T-cell (primary cell): ENCODE measurements at regions not wholly inside any gene's neighbourhood (a gene's known extent, or its start where the extent isn't known, plus 50 kb on each side); places are given as distances from the start of the nearest gene placed in this dataset.

ENCODE experiments used
- ATAC-seq, 4 experiments: fragments of 200-7000 bp in 3 of 4; fragments of 150-1000 bp in 1 of 4; cut with Tn5 transposase; replicated peaks in 1 of 4; 1 replicate in 3 of 4; 2 replicates in 1 of 4; pipeline ENCODE4 v1.10.0; 2021; ENCODE audit warnings: moderate library complexity in 3 of 4, mild to moderate bottlenecking in 2 of 4, moderate number of reproducible peaks in 1 of 4
- CTCF ChIA-PET, 2 donors: fragments of 300-600 bp; sonication (Branson Sonifier 250); formaldehyde crosslinking; loops; one replicate each; lab custom pipeline; 2022; ENCODE audit warnings: antibody characterized with exemption in 2 of 2; lab: Charles Lee
- POLR2A ChIA-PET, 2 donors: fragments of 300-600 bp; sonication (Branson Sonifier 250); formaldehyde crosslinking; loops; one replicate each; lab custom pipeline; 2022; ENCODE audit warnings: antibody characterized with exemption in 2 of 2; lab: Charles Lee
- DNase-seq, 35 experiments: peaks; one replicate each; pipeline versions ENCODE4 v3.0.0 to v3.0.0-alpha.2; 2013 to 2023
- H3K27ac ChIP-seq: one replicate; pipeline ENCODE4 v1.5.1; 2013; ENCODE audit warnings: low read length
- H3K27me3 ChIP-seq, 2 experiments: replicated peaks in 1 of 2; 1 replicate in 1 of 2; 2 replicates in 1 of 2; pipeline versions ENCODE4 v1.6.1 to v1.7.0; 2013; ENCODE audit warnings: low read length in 1 of 2, mixed read lengths in 1 of 2; ENCODE audit not compliant: control insufficient read depth in 2 of 2, insufficient read depth in 2 of 2; ENCODE audit errors: extremely low read depth in 1 of 2
- H3K36me3 ChIP-seq, 2 donors: 1 replicate in 1 of 2; 2 replicates in 1 of 2; pipeline versions ENCODE4 v1.6.1 to v1.7.0; 2013; ENCODE audit warnings: low read length in 1 of 2; ENCODE audit not compliant: control insufficient read depth in 2 of 2, insufficient read depth in 1 of 2; ENCODE audit errors: extremely low read depth in 1 of 2
- H3K4me1 ChIP-seq, 2 experiments: 1 replicate in 1 of 2; 2 replicates in 1 of 2; pipeline versions ENCODE4 v1.6.1 to v1.7.0; 2013; ENCODE audit warnings: low read length in 2 of 2, mixed read lengths in 1 of 2; ENCODE audit not compliant: insufficient read depth in 2 of 2, control insufficient read depth in 1 of 2; ENCODE audit errors: extremely low read depth in 1 of 2
- H3K4me3 ChIP-seq, 2 donors: 1 replicate in 1 of 2; 2 replicates in 1 of 2; pipeline versions ENCODE4 v1.5.1 to v1.7.0; 2013; ENCODE audit warnings: mild to moderate bottlenecking in 2 of 2, low read length in 1 of 2, moderate library complexity in 1 of 2; ENCODE audit not compliant: control insufficient read depth in 1 of 2; ENCODE audit errors: extremely low read depth in 1 of 2
- H3K9me3 ChIP-seq: 2 replicates; pipeline ENCODE4 v1.7.0; 2013
- H3K27ac Mint-ChIP-seq, 2 donors: one replicate each; pipeline ENCODE4 v1.8.0; 2020 to 2021; ENCODE audit warnings: mild to moderate bottlenecking in 2 of 2, mixed read lengths in 2 of 2
- H3K27me3 Mint-ChIP-seq, 2 donors: one replicate each; pipeline ENCODE4 v1.8.0; 2021 to 2022; ENCODE audit warnings: mixed read lengths in 2 of 2
- H3K36me3 Mint-ChIP-seq: one replicate; pipeline ENCODE4 v1.8.0; 2021; ENCODE audit warnings: mixed read lengths
- H3K4me1 Mint-ChIP-seq, 3 donors: one replicate each; pipeline ENCODE4 v1.8.0; 2020 to 2022; ENCODE audit warnings: mixed read lengths in 3 of 3, mild to moderate bottlenecking in 1 of 3
- H3K4me3 Mint-ChIP-seq, 3 donors: one replicate each; pipeline ENCODE4 v1.8.0; 2020 to 2022; ENCODE audit warnings: mild to moderate bottlenecking in 3 of 3, mixed read lengths in 3 of 3, moderate library complexity in 3 of 3
- H3K9me3 Mint-ChIP-seq, 3 donors: one replicate each; pipeline ENCODE4 v1.8.0; 2020 to 2022; ENCODE audit warnings: mixed read lengths in 3 of 3
- WGBS: methylation state at CpG from one replicate; pipeline ENCODE4 v1.1.5; 2013; ENCODE audit warnings: missing lambda C conversion rate; ENCODE audit not compliant: insufficient coverage; 5-methylcytosine and 5-hydroxymethylcytosine counted together

DNA sequence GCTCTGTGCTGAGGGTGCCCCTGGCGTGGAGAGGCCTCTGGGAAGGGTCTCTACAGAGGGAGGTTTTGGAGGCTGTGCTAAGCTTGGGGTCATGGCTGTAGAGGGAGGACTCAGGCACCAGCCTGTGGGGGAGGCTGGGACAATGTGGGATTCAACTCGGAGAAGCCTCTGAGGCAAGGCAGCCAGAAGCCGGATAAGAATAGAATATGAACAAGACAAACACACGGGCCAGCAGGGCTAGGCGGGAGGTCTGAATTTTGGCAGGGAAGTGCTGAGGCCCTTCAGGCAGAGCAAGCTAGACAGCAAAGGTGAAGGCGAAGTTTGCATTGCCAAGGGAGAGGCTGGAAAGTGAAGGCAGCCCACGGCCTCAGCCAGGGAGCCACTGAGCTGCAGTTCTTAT, 612.1 kb upstream of the NR2F2 start:
- Mint-ChIP-seq H3K27ac (no peak overlapping the region), H3K9me3 (no peaks in the 10 kb centered on the region), H3K27me3 (no peaks in the 10 kb centered on the region), H3K4me1 (peaks cover 0 to 7% (median 4%) of the 10 kb centered on the region in 3 donors), H3K36me3 (no peaks in the 10 kb centered on the region), H3K4me3 (no peak overlapping the region)
- H3K36me3 ChIP-seq = no peaks in the 10 kb centered on the region
- ATAC-seq (no peak), DNase-seq (no peak)
- H3K9me3 ChIP-seq = no peaks in the 10 kb centered on the region
- H3K4me1 ChIP-seq = no peaks in the 10 kb centered on the region
- ChIA-PET CTCF (no interaction called here), POLR2A (no interaction called here)
- 90% methylated on average over 1 of the region's 7 CpGs for WGBS
- no peak overlapping the region for H3K4me3 ChIP-seq
- H3K27me3 ChIP-seq = no peaks in the 10 kb centered on the region
- no peak overlapping the region for H3K27ac ChIP-seq

DNA sequence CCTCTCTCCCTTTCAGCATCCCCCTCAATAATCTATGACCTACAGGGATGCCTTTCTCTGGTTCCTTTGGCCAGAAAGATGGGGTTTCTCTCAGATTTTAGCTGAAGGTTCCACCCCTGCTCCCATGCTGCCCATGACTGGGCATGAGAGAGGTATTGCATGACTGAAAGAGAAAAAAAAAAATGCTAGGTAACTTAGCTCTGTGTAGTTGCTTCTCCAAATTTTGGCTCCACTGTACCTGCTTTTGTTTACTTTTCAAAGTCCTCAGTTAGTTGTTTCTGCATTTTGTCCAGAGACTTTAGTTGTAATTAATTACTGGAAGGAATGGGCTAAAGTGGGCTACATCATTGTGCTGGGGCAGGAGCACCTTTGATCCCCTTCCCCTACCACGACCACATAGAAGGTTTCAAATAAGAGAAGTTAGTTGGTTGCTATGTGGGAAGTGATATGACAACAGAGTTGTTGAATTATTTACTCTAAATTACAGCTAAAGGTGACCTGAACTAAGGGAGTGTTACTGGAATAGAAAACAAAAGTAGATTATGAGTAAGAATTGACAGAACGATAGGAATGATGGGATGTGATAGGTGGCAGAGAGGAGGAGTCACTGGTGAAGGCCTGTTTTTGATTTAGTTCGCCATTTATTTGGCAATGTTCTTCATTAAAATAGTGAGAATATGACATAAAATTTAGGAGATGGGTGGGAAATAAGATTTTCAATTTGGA, 605.4 kb upstream of the NR2F2 start:
- ChIA-PET POLR2A (interaction anchor here in 1 of 2 donors (0.6 kb wide), 1 partner anchor 439 kb away, joined by 3 read pairs; no protein-coding TSS in a partner anchor), CTCF (no interaction called here)
- no peaks in the 10 kb centered on the region for H3K36me3 Mint-ChIP-seq
- H3K4me1 ChIP-seq = no peaks in the 10 kb centered on the region
- no peak overlapping the region for H3K27ac ChIP-seq
- no peak overlapping the region for H3K4me3 Mint-ChIP-seq
- no peaks in the 10 kb centered on the region for H3K9me3 ChIP-seq
- H3K36me3 ChIP-seq = no peaks in the 10 kb centered on the region
- H3K4me3 ChIP-seq = no peak overlapping the region
- no peaks in the 10 kb centered on the region for H3K27me3 ChIP-seq
- no peak overlapping the region for H3K27ac Mint-ChIP-seq
- peaks cover 1 to 13% of the 10 kb centered on the region in 2 donors for H3K27me3 Mint-ChIP-seq
- no peaks in the 10 kb centered on the region for H3K9me3 Mint-ChIP-seq
- DNase-seq (no peak), ATAC-seq (no peak)
- no peaks in the 10 kb centered on the region for H3K4me1 Mint-ChIP-seq
- WGBS = 70% methylated on average over 2 of the region's 3 CpGs

GRCh38 chr15:95726891-95727290, 603.6 kb upstream of the NR2F2 start:
- no peak overlapping the region for H3K4me3 ChIP-seq
- Mint-ChIP-seq H3K4me3 (no peak overlapping the region), H3K9me3 (no peaks in the 10 kb centered on the region), H3K27ac (no peak overlapping the region), H3K36me3 (no peaks in the 10 kb centered on the region), H3K27me3 (peaks cover 1 to 13% of the 10 kb centered on the region in 2 donors), H3K4me1 (no peaks in the 10 kb centered on the region)
- ATAC-seq (no peak), DNase-seq (no peak)
- H3K27me3 ChIP-seq = no peaks in the 10 kb centered on the region
- H3K27ac ChIP-seq = no peak overlapping the region
- 80% methylated on average over 1 of the region's 4 CpGs for WGBS
- no peaks in the 10 kb centered on the region for H3K4me1 ChIP-seq
- ChIA-PET POLR2A (no interaction called here), CTCF (no interaction called here)
- no peaks in the 10 kb centered on the region for H3K36me3 ChIP-seq
- no peaks in the 10 kb centered on the region for H3K9me3 ChIP-seq

DNA sequence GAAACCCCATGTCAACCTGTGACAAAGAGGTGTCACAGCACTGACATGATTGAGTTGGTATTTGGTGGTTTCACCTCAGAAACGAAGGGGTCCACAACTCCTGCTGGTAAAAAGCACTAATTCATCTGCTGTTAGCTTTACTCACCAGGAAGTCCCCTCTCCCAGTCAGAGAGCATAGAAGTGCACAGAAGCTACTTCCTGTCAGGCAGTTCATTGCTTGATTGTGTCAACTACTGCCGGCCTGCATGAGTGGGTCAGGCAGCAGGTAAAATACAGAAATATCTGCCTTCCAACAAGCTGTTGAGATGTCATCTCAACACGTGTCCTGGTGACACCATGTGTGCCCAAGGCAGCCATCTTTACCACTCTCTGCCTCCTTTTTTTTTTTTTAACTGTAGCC, 596.6 kb upstream of the NR2F2 start:
- Histone ChIP-seq H3K9me3 (no peaks in the 10 kb centered on the region), H3K27me3 (no peaks in the 10 kb centered on the region), H3K36me3 (no peaks in the 10 kb centered on the region), H3K4me1 (peaks cover 3 to 11% of the 10 kb centered on the region in 2 experiments), H3K27ac (no peak overlapping the region), H3K4me3 (no peak overlapping the region)
- no peaks in the 10 kb centered on the region for H3K36me3 Mint-ChIP-seq
- H3K27me3 Mint-ChIP-seq = peaks cover 0 to 4% of the 10 kb centered on the region in 2 donors
- ChIA-PET POLR2A (no interaction called here), CTCF (no interaction called here)
- H3K27ac Mint-ChIP-seq = peak overlapping the region; percentile 85 to 86
- DNase-seq = peak in 6 of 35 experiments; percentile 0 to 34 (median 8)
- H3K4me3 Mint-ChIP-seq = peak overlapping the region in 2 of 3 donors; percentile 32 to 64
- H3K4me1 Mint-ChIP-seq = peaks cover 32 to 35% (median 34%) of the 10 kb centered on the region in 3 donors
- peaks cover 0 to 15% (median 9%) of the 10 kb centered on the region in 3 donors for H3K9me3 Mint-ChIP-seq
- WGBS = 42% methylated on average over 1 of the region's 3 CpGs
- ATAC-seq = peak in 2 of 4 experiments; percentile 65 to 73

- H3K27ac Mint-ChIP-seq = peak overlapping the region; percentile 85 to 86
Measured at GRCh38 chr15:95734422-95735316, 595.8 kb upstream of the NR2F2 start.

DNA sequence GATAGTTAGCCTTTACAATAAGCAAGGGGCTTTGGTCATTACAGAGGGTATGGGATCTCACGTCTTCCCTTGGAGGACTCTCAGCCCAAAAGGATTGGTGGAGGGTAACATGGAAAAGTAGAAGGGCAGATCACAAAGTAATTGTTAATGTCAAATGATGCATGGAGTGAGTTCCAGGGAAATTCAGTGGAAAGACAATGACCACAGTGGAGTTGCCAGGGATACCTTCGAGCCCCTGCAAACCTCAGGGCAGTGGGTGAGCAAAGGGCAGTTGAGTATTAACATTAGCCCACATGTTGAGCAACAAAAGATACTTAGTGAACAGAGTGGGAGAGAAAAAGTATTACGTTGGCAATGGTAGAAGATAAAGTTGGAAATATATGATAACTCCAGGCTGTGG, 593.4 kb upstream of the NR2F2 start:
- H3K27me3 Mint-ChIP-seq = peaks cover 0 to 7% of the 10 kb centered on the region in 2 donors
- ChIA-PET POLR2A (no interaction called here), CTCF (no interaction called here)
- Histone ChIP-seq H3K4me1 (peaks cover 3 to 19% of the 10 kb centered on the region in 2 experiments), H3K9me3 (no peaks in the 10 kb centered on the region), H3K4me3 (no peak overlapping the region), H3K27me3 (no peaks in the 10 kb centered on the region), H3K27ac (no peak overlapping the region), H3K36me3 (no peaks in the 10 kb centered on the region)
- peaks cover 42 to 45% (median 44%) of the 10 kb centered on the region in 3 donors for H3K4me1 Mint-ChIP-seq
- DNase-seq (no peak), ATAC-seq (no peak)
- WGBS = 63% methylated on average over 3 of the region's 3 CpGs
- no peak overlapping the region for H3K27ac Mint-ChIP-seq
- H3K9me3 Mint-ChIP-seq = peaks cover 0 to 15% (median 9%) of the 10 kb centered on the region in 3 donors
- H3K4me3 Mint-ChIP-seq = no peak overlapping the region
- H3K36me3 Mint-ChIP-seq = no peaks in the 10 kb centered on the region

More at GRCh38 chr15:95734422-95735316, 595.8 kb upstream of the NR2F2 start:
- H3K27me3 Mint-ChIP-seq = peaks cover 0 to 7% of the 10 kb centered on the region in 2 donors
- H3K36me3 ChIP-seq = no peaks in the 10 kb centered on the region
- CTCF ChIA-PET = no interaction called here
- peaks cover 3 to 11% of the 10 kb centered on the region in 2 experiments for H3K4me1 ChIP-seq
- H3K27ac ChIP-seq = no peak overlapping the region
- WGBS = 0% methylated on average over 1 of the region's 6 CpGs
- H3K27me3 ChIP-seq = no peaks in the 10 kb centered on the region
- peaks cover 0 to 15% (median 9%) of the 10 kb centered on the region in 3 donors for H3K9me3 Mint-ChIP-seq
- DNase-seq (peak in 1 of 35 experiments; percentile 4), ATAC-seq (peak in 1 of 4 experiments; percentile 46)
- peak overlapping the region; percentile 28 to 64 (median 37) for H3K4me3 Mint-ChIP-seq
- peaks cover 32 to 35% (median 34%) of the 10 kb centered on the region in 3 donors for H3K4me1 Mint-ChIP-seq
- POLR2A ChIA-PET = no interaction called here
- H3K4me3 ChIP-seq = no peak overlapping the region
- no peaks in the 10 kb centered on the region for H3K36me3 Mint-ChIP-seq
- no peaks in the 10 kb centered on the region for H3K9me3 ChIP-seq
